Mucosa of rectum (tissue), 2 donors: ENCODE measurements at regions not wholly inside any gene's neighbourhood (a gene's known extent, or its start where the extent isn't known, plus 50 kb on each side); places are given as distances from the start of the nearest gene placed in this dataset.

Experiments
- H3K27ac ChIP-seq, 2 donors: one replicate each; pipeline ENCODE4 v1.7.0; 2013; ENCODE audit warnings: inconsistent platforms in 2 of 2, low read depth in 2 of 2, low read length in 2 of 2
- H3K27me3 ChIP-seq, 2 donors: one replicate each; pipeline ENCODE4 v1.7.0; 2013; ENCODE audit warnings: low read length in 2 of 2; ENCODE audit not compliant: control insufficient read depth in 2 of 2, insufficient read depth in 2 of 2
- H3K36me3 ChIP-seq, 2 donors: one replicate each; pipeline ENCODE4 v1.7.0; 2013; ENCODE audit warnings: low read length in 2 of 2; ENCODE audit not compliant: control insufficient read depth in 2 of 2, insufficient read depth in 2 of 2
- H3K4me1 ChIP-seq, 2 donors: one replicate each; pipeline ENCODE4 v1.7.0; 2013; ENCODE audit warnings: low read length in 2 of 2, mild to moderate bottlenecking in 1 of 2; ENCODE audit not compliant: control insufficient read depth in 2 of 2, insufficient read depth in 2 of 2
- H3K4me3 ChIP-seq, 2 donors: one replicate each; pipeline ENCODE4 v1.7.0; 2013; ENCODE audit warnings: low read length in 2 of 2
- H3K9ac ChIP-seq, 2 donors: one replicate each; pipeline ENCODE4 v1.7.0; 2013; ENCODE audit warnings: low read length in 2 of 2, low read depth in 1 of 2, mild to moderate bottlenecking in 1 of 2
- H3K9me3 ChIP-seq, 2 donors: one replicate each; pipeline ENCODE4 v1.7.0; 2013; ENCODE audit warnings: low read length in 2 of 2; ENCODE audit not compliant: control insufficient read depth in 2 of 2
- donor health status: healthy.
- donor health status: Normal muscosa, but diverticular disease.

GRCh38 chr14:85453401-85454225 is 76.3 kb upstream of the FLRT2 start:
- Histone ChIP-seq H3K27me3 (no peaks in the 10 kb centered on the region), H3K4me1 (no peaks in the 10 kb centered on the region), H3K4me3 (no peak overlapping the region), H3K9me3 (no peaks in the 10 kb centered on the region), H3K36me3 (no peaks in the 10 kb centered on the region), H3K27ac (no peak overlapping the region), H3K9ac (no peak overlapping the region)

DNA sequence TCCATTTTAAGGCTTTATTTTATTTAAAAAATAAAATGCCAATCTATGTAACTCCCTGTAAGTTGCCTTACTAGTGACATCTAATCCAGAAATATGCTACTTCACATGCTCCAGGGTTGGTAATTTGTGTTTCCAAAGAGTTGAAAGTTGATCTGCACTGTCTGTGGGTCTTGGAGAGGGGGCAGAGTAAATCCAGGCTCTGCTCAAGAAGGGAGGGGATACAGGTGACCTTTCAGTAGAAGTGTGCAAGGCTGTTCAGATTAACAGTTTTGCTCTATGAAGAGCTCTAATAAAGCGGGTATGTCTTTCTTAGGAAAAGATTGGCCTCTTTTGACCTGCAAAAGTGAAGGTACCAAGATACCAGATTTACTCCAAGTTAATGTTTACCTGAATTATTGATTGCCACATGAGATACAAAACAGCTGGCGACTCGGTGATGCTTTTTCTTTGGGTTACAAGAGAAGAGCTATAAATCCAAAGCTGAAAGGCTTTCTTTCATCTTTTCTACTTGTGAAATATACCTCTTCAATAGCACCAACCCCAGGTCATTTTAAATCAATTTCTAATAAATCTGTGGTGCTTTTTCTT is 75.6 kb upstream of the FLRT2 start:
- Histone ChIP-seq H3K27me3 (no peaks in the 10 kb centered on the region), H3K4me3 (no peak overlapping the region), H3K4me1 (no peaks in the 10 kb centered on the region), H3K9me3 (no peaks in the 10 kb centered on the region), H3K36me3 (no peaks in the 10 kb centered on the region), H3K9ac (no peak overlapping the region), H3K27ac (no peak overlapping the region)

- H3K4me3 ChIP-seq: no peak overlapping the region
- H3K27ac ChIP-seq: no peak overlapping the region
- H3K9me3 ChIP-seq: no peaks in the 10 kb centered on the region
- H3K9ac ChIP-seq: no peak overlapping the region
- no peaks in the 10 kb centered on the region for H3K36me3 ChIP-seq
- H3K27me3 ChIP-seq: no peaks in the 10 kb centered on the region
- no peaks in the 10 kb centered on the region for H3K4me1 ChIP-seq
These were observed 70.5 kb upstream of the FLRT2 start for GRCh38 chr14:85459361-85460000.

GRCh38 chr14:85461432-85462133 is 68.4 kb upstream of the FLRT2 start:
- H3K4me1 ChIP-seq: no peaks in the 10 kb centered on the region
- H3K27me3 ChIP-seq: no peaks in the 10 kb centered on the region
- no peak overlapping the region for H3K4me3 ChIP-seq
- no peak overlapping the region for H3K9ac ChIP-seq
- no peaks in the 10 kb centered on the region for H3K36me3 ChIP-seq
- H3K9me3 ChIP-seq: no peaks in the 10 kb centered on the region
- no peak overlapping the region for H3K27ac ChIP-seq

- no peaks in the 10 kb centered on the region for H3K9me3 ChIP-seq
- H3K27ac ChIP-seq: no peak overlapping the region
- H3K4me3 ChIP-seq: no peak overlapping the region
- H3K9ac ChIP-seq: no peak overlapping the region
- H3K36me3 ChIP-seq: no peaks in the 10 kb centered on the region
- no peaks in the 10 kb centered on the region for H3K4me1 ChIP-seq
- no peaks in the 10 kb centered on the region for H3K27me3 ChIP-seq
These were observed 66.4 kb upstream of the FLRT2 start for GRCh38 chr14:85463512-85463911.

DNA sequence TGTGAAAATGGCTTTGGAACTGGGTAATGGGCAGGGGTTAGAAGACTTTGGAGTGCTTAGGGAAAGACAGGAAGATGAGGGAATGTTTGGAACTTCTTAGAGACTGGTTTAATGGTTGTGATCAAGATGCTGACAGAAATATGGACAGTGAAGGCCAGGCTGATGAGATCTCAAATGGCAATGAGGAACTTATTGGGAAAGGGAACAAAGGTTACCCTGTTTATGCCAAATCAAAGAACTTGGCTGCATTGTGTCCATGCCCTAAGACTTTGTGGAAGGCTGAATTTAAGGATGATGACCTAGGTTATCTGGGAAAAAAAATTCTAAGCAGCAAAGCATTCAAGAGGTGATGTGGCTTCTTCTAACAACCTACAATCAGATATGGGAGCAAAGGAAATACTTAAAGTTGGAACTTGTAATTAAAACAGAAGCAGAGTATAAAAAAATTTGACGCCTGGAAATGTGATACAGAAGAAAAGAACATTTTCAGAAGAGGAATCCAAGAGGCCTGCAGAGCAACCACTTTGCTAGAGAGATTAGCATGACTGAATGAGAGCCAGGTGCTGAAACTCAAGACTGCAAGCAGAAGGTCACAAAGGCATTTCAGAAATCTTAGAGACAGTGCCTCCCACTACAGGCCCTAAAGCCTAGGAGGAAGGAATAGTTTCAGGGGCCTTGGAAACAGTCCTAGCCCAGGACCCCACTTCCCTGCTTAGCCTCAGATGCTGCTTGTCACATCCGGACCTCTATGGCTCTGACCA is 65.6 kb upstream of the FLRT2 start:
- Histone ChIP-seq H3K4me1 (no peaks in the 10 kb centered on the region), H3K4me3 (no peak overlapping the region), H3K9ac (no peak overlapping the region), H3K27me3 (no peaks in the 10 kb centered on the region), H3K36me3 (no peaks in the 10 kb centered on the region), H3K9me3 (no peaks in the 10 kb centered on the region), H3K27ac (no peak overlapping the region)

DNA sequence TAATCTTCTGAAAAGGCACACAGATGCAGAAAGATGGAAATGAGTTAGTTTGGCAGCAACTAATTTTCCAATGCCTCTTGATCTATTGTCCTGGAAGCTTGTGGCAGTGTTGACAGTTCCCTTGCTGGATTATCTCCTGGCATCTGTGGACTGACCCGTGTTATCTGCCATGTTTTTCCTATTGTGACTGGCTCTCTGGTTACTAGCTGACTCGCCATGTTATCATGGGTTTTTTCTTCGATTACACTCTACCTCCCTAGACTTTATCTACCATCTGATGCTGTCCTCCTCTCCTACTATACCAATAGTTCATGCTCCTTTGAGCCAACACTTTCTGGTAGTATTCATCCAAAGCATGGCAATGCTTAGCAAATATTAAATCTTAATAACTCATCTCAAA is 63.3 kb upstream of the FLRT2 start:
- Histone ChIP-seq H3K36me3 (no peaks in the 10 kb centered on the region), H3K9me3 (no peaks in the 10 kb centered on the region), H3K9ac (no peak overlapping the region), H3K4me3 (no peak overlapping the region), H3K27me3 (no peaks in the 10 kb centered on the region), H3K27ac (no peak overlapping the region), H3K4me1 (no peaks in the 10 kb centered on the region)

DNA sequence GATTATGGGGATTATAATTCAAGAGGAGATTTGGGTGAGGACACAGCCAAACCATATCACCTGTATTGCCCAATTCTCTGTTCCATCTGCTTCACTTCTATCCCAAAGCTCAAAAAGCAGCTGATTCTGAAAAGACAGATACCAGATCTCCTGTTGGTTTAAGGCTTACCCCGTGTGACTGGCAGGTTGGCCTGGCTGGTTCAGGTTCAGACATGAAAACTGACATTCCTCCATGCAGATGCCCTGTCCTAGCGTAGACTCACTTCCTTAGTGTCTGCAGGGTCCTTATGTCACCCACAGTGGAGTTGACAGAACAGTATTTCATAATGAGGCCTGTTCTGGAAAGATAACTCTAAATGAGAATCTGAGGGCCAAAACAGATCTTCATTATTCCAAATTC is 61.1 kb upstream of the FLRT2 start:
- H3K27me3 ChIP-seq: no peaks in the 10 kb centered on the region
- H3K27ac ChIP-seq: no peak overlapping the region
- no peaks in the 10 kb centered on the region for H3K36me3 ChIP-seq
- H3K4me1 ChIP-seq: no peaks in the 10 kb centered on the region
- H3K9ac ChIP-seq: no peak overlapping the region
- no peaks in the 10 kb centered on the region for H3K9me3 ChIP-seq
- H3K4me3 ChIP-seq: no peak overlapping the region

DNA sequence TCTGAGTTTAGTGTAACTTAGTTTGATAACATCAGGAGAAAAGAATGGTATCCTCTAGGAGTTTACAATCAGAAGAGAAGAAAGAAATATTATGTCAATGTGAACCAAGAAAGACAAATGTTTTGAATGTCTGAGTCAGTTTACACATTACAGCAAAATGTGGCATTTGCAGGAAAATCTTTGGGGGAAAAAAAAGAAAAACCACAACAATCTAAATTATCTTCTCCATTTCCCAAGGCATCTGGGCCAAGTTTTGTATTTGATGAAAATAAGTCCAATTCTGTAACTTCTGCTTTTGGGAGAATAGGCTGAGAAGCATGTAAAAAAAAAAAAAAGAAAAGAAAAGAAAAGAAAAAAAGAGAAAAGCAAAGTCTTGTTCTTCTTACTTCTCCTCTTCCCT is 58.8 kb upstream of the FLRT2 start:
- Histone ChIP-seq H3K27me3 (no peaks in the 10 kb centered on the region), H3K4me1 (no peaks in the 10 kb centered on the region), H3K9me3 (no peaks in the 10 kb centered on the region)

More for the DNA sequence above, 58.8 kb upstream of the FLRT2 start:
- Histone ChIP-seq H3K4me3 (no peak overlapping the region), H3K9ac (no peak overlapping the region), H3K36me3 (no peaks in the 10 kb centered on the region), H3K27ac (no peak overlapping the region)
